AG08395 (cell line): ENCODE measurements at regions not wholly inside any gene's neighbourhood (a gene's known extent, or its start where the extent isn't known, plus 50 kb on each side); places are given as distances from the start of the nearest gene placed in this dataset.

ENCODE experiments used
- DNase-seq: peaks from one replicate; pipeline ENCODE4 v3.0.0; 2012; ENCODE audit warnings: mixed read lengths, low spot score

- no peak for DNase-seq
Measured at GRCh38 chr21:34022627-34023335, 50.6 kb upstream of the MRPS6 start.

- DNase-seq, result no peak
Measured at GRCh38 chr21:34021726-34022125, 51.7 kb upstream of the MRPS6 start.

GRCh38 chr21:34020983-34021553, 52.3 kb upstream of the MRPS6 start:
- DNase-seq, result no peak

GRCh38 chr21:34020005-34020847, 53.2 kb upstream of the MRPS6 start:
- no peak for DNase-seq

GRCh38 chr21:34019402-34019801, 54.0 kb upstream of the MRPS6 start:
- no peak for DNase-seq

GRCh38 chr21:34018910-34019309, 54.5 kb upstream of the MRPS6 start:
- DNase-seq, result no peak

- DNase-seq, result no peak
Measured at GRCh38 chr21:34018185-34018584, 55.2 kb upstream of the MRPS6 start.

- no peak for DNase-seq
Measured at GRCh38 chr21:34017039-34017961, 56.1 kb upstream of the MRPS6 start.

- no peak for DNase-seq
Measured at GRCh38 chr21:34012640-34013039, 60.7 kb upstream of the MRPS6 start.

- DNase-seq, result no peak
Measured at GRCh38 chr21:34011660-34012059, 61.7 kb upstream of the MRPS6 start.

- no peak for DNase-seq
Measured at GRCh38 chr21:34009193-34009592, 64.2 kb upstream of the MRPS6 start.

GRCh38 chr21:34008618-34009017, 64.8 kb upstream of the MRPS6 start:
- DNase-seq, result no peak

GRCh38 chr21:34006611-34007168, 66.7 kb upstream of the MRPS6 start:
- DNase-seq, result no peak

- no peak for DNase-seq
Measured at GRCh38 chr21:34004974-34005373, 68.4 kb upstream of the MRPS6 start.

GRCh38 chr21:34004013-34004938, 69.1 kb upstream of the MRPS6 start:
- no peak for DNase-seq

- no peak for DNase-seq
Measured at GRCh38 chr21:34003428-34003827, 70.0 kb upstream of the MRPS6 start.

GRCh38 chr21:34000375-34000774, 73.0 kb upstream of the MRPS6 start:
- DNase-seq, result no peak

GRCh38 chr21:33998809-33999208, 74.6 kb upstream of the MRPS6 start:
- DNase-seq, result no peak

GRCh38 chr21:33998402-33998801, 75.0 kb upstream of the MRPS6 start:
- no peak for DNase-seq

- no peak for DNase-seq
Measured at GRCh38 chr21:33997436-33997835, 75.9 kb upstream of the MRPS6 start.

- no peak for DNase-seq
Measured at GRCh38 chr21:33994373-33994772, 78.8 kb upstream of the ATP5PO start.
